NAMALWA (cell line): ENCODE measurements at regions not wholly inside any gene's neighbourhood (a gene's known extent, or its start where the extent isn't known, plus 50 kb on each side); places are given as distances from the start of the nearest gene placed in this dataset.
A peak's percentile ranks its signal among the peaks of the same experiment; 100 is the strongest.

ENCODE experiments used
- DNase-seq: peaks from one replicate; pipeline ENCODE4 v3.0.0-alpha.2; 2015; ENCODE audit warnings: low spot score

DNA sequence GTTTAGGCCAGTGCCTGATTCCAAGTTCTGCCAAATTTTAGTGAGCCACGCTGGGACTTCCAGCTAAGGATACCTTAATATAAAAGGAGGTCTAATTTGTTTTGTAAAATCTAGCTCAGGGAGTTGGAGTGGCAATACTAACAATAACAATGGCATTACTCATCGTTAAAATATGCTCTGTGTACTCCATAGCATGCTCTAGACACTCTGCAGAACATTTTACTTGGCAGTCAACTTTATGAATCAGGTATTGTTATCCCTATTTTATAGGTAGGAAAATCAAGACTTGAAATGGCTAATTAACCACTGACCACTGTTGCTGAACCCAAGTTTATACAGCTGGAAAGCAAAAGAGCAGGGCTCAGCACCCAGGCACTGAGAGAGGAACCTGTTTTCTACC, 485.0 kb upstream of the KIRREL3 start:
- DNase-seq = no peak

DNA sequence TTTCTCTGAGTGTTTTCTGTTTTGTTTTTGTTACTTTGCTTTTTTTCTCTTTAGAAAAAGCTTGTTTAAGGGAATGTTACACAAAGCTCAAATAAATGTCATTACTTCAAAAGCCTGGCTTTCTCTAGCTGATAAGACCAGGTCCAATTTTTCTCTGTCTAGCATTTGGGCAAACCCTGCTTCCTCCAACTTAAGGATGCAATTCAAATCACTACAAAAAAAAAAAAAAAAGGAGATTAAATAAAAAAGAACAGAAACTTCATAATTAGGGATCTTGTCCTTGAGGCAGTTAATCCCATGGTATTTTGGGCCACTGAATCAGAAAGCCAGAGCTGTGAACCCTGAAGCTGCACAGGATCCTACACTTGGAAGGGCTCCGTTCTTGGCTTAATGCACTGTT, 480.8 kb upstream of the KIRREL3 start:
- no peak for DNase-seq

GRCh38 chr11:127478826-127479225, 478.3 kb upstream of the KIRREL3 start:
- no peak for DNase-seq

DNA sequence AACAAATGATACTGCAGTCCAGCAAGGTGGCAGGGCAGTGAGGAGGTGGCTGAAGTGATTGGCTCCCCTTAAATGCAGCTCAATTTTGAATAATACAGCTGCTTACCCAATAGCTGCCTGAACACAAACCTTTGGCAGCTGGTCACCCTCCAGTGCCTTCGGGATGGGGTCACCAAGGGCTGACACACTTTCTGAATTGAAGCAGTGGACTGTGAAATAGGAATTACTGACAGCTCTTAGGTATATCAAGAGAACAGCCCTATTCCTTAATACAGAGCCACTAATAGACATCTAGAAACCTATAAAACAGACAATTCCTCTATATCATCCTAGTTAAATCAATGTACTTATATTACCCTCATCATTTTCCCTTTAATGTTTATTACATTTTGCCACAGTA, 474.2 kb upstream of the KIRREL3 start:
- no peak for DNase-seq

DNA sequence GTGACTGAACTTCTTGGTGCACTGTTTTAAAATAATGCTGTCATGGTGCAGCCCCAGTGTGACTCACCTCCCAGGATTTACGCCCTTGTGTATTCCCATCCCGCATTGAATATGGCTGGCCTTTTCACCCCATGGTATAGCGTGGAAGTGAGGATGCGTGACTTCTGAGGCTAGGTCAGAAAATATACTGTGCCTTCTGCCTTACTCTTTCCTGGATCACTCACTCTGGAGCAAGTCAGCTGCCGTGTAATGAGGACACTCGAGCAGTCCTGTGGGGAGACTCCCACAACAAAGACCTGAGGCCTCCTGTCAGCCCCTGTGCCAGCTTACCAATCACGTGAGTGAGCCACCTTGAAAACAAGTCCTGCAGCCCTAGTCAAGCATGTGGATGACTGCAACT, 471.9 kb upstream of the KIRREL3 start:
- no peak for DNase-seq

DNA sequence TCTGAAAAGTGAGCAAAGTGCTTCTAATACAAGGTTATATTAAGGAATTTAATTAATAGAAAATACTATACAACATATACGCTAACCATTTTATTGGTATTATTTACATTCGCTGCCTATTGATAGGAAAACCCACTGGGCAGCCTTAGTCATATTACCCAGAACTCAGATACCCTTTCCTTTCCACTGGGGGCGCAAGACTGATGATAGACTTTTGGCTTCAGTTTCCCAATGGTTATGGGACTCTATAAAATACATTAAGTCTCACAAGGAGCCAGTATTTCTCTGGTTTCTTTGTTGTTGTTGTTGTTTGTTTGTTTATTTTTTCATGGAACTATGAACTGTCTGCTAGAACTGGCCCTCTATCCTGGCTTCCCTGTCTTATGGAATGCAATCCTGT, 471.1 kb upstream of the KIRREL3 start:
- DNase-seq = peak; percentile 39

GRCh38 chr11:127470306-127470884, 469.8 kb upstream of the KIRREL3 start:
- DNase-seq = peak; percentile 38

GRCh38 chr11:127464325-127464724, 463.8 kb upstream of the KIRREL3 start:
- DNase-seq = no peak

- DNase-seq = no peak
These were observed 461.4 kb upstream of the KIRREL3 start for GRCh38 chr11:127462065-127462344.

GRCh38 chr11:127461241-127462064, 460.9 kb upstream of the KIRREL3 start:
- DNase-seq = no peak

- no peak for DNase-seq
These were observed 458.0 kb upstream of the KIRREL3 start for GRCh38 chr11:127458561-127458960.

GRCh38 chr11:127454856-127455255, 454.3 kb upstream of the KIRREL3 start:
- no peak for DNase-seq

DNA sequence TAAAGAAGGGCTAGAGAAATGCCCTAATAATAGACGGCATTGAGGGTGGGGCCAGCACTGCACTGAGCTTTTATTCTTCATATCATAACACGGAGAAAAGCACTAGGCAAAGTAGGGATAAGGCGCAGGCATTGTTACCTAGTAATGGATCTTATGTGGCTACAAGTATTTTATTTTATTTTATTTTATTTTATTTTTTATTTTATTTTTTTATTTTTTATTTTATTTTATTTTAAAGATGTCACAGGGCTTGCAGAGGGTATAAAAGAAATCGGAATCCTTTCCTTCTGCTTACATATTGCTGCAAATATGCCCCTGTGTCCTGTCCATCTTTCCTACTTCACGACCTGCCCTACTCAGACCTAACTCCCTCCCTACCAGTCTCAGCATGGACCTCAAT, 452.0 kb upstream of the KIRREL3 start:
- DNase-seq = no peak

- no peak for DNase-seq
These were observed 451.3 kb upstream of the KIRREL3 start for GRCh38 chr11:127451861-127452260.

- no peak for DNase-seq
These were observed 447.5 kb upstream of the KIRREL3 start for GRCh38 chr11:127448101-127448500.

GRCh38 chr11:127445476-127445875, 444.9 kb upstream of the KIRREL3 start:
- DNase-seq = no peak

- DNase-seq = no peak
These were observed 442.7 kb upstream of the KIRREL3 start for GRCh38 chr11:127443297-127443696.

DNA sequence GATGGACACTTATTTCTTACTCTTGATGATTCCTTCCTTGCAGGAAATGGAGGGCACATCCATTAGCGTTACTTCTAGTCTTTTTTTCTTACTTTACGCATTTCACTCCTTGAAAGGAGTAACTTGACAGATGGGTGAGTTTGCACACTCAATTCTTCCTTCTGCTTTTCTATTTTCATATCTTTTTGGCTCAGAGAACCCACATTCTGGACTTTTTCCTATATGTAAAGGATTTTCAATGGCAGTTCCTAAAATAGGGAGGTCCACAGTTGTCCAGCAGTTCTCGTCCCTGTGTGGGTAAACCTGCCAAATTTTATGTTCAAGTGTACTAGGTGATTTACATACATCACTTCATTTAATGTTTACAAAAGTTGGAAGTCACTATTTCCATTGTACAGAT, 440.0 kb upstream of the KIRREL3 start:
- no peak for DNase-seq

- no peak for DNase-seq
These were observed 424.7 kb upstream of the KIRREL3 start for GRCh38 chr11:127425281-127425680.

DNA sequence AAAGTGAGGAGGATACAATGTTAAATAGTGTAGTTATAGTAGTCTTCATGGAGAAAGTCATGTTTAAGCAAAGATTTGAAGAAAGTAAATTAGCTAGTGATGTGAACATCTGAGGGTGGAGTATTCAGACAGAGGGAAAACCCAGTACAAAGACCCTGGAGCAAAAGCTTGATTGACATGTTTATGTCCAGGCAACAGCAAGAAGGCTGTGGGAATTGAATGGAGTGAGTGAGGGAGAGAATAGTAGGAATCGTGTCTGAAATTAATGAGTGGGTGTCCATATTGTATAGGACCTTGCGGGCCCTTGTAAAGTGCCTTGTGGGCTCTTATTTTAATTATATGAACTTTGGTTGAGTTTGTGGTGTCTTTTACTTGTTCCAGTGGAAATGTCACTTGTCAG, 424.1 kb upstream of the KIRREL3 start:
- DNase-seq = no peak

DNA sequence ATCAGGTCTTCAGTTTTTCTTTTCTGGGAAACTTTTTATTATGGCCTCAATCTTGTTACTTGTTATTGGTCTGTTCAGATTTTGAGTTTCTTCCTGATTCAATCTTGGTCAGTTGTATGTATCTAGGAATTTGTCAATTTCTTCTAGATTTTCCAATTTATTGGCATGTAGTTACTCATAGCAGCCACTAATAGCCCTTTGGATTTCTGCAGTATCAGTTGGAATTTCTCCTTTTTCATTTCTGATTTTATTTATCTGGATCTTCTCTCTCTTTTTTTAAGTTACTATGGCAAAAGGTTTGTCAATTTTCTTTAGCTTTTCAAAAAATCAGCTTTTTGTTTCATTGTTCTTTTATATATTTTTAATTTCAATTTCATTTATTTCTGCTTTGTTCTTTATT, 419.6 kb upstream of the KIRREL3 start:
- no peak for DNase-seq

GRCh38 chr11:127412722-127413380, 412.3 kb upstream of the KIRREL3 start:
- DNase-seq = no peak

DNA sequence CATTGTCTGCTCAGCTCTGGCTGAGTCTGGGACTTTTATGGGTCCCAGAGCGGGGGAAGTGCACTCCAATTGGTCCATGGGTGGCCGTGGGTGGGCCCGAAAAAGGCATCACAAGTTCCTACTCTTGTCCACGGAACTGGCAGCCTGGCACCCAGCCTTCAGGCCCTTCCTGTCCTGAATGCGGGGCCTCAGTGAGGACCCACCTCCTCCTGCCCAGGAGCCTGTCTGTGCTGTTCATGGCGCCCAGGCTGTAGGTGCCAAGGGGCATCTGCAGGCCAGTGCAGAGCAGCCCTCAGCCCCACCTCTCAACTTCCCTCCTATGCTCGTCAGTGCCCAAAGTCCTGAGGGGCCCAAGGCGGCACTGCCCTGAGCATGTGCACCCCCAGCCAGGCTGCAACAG, 411.7 kb upstream of the KIRREL3 start:
- no peak for DNase-seq

- DNase-seq = no peak
These were observed 410.7 kb upstream of the KIRREL3 start for GRCh38 chr11:127411283-127411682.
